IPS-18c (cell line): ENCODE measurements at regions not wholly inside any gene's neighbourhood (a gene's known extent, or its start where the extent isn't known, plus 50 kb on each side); places are given as distances from the start of the nearest gene placed in this dataset.

ENCODE experiments used
- H3K4me3 ChIP-seq: 2 replicates; pipeline ENCODE4 v1.7.0; 2013; ENCODE audit warnings: low read depth, mild to moderate bottlenecking, low read length, moderate library complexity; ENCODE audit not compliant: insufficient read depth
- H3K9me3 ChIP-seq: one replicate; pipeline ENCODE4 v1.6.1; 2013; ENCODE audit warnings: mild to moderate bottlenecking, low read length, moderate library complexity; ENCODE audit not compliant: control insufficient read depth, insufficient read depth

GRCh38 chr6:21734204-21734603 is 140.7 kb downstream of the SOX4 start:
- Histone ChIP-seq H3K4me3 (no peak overlapping the region), H3K9me3 (no peaks in the 10 kb centered on the region)

- no peak overlapping the region for H3K4me3 ChIP-seq
Observed at GRCh38 chr6:21738180-21739094, 144.9 kb downstream of the SOX4 start.

DNA sequence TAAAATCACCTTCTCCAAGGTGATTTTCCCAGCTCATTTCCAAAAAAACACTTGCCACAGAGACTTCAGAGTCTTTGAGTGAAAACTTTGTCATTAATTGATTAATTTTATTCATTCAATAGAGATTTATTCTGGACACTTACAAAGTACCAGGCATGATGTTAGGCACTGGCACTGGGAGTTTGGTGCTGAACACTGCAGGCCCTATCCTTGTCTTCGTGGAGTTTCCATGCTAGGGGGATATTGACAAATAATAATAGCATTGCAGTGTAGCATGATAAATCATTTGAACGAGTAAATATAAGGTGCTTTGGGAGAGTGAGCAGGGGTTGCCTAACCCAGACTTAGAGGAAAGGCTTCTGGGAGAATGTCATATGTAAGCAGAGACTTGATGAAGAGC is 145.7 kb downstream of the SOX4 start:
- Histone ChIP-seq H3K9me3 (no peaks in the 10 kb centered on the region), H3K4me3 (no peak overlapping the region)

More at GRCh38 chr6:21738180-21739094, 144.9 kb downstream of the SOX4 start:
- H3K9me3 ChIP-seq, result no peaks in the 10 kb centered on the region

DNA sequence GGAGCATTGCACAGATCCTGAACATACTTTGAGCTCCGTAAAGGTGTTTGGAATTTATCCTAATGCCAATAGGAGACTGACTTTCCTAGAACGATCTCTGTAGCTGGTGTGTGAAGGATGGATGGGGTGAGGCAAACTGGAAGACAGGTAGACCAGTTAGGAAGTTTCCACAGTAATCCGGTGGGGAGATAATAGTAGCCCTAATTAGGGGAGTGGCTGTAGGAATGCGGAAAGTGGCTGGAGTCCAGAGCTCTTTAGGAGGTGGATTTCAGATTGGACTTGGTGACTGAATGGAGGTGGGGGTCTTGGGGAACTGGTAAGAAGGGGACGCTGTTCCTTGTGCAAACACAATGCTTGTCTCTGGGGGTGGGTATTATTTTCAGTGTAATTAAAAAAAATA is 146.3 kb downstream of the SOX4 start:
- Histone ChIP-seq H3K9me3 (no peaks in the 10 kb centered on the region), H3K4me3 (no peak overlapping the region)

DNA sequence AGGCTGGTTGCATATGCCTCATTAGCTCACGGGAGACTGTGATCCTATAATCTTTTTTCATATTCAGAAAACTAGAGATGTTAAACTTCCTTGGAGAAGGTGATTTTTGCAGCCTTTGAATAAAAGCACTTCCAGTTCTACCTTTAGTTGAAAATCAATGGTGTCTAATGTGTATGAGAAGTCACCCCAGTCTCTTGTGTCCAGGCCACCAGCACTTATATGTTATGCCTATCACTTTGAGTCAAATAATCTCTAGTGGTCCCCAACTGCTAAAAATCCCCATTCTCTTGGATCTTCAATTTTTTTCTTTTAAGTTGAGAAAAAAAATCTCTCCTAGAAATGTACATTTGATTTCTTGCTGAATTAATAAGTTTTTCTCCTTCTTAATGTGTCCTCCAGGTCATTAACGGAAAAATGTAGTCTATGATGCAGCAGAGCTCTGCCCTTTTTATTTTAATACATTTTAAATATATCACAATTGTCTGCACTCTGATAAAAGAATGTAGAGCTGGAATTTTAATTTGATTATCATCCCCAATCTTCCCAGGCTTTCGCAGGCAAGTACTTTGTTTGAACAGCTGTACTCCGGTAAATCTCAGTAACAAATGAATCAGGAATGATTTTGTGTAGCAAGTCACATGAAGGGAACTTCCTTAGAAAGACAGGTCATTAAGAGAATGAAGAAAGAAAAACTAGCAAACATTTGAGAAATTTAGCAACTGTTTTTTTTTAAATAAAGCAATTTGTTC is 147.0 kb downstream of the SOX4 start:
- Histone ChIP-seq H3K4me3 (no peak overlapping the region), H3K9me3 (no peaks in the 10 kb centered on the region)

DNA sequence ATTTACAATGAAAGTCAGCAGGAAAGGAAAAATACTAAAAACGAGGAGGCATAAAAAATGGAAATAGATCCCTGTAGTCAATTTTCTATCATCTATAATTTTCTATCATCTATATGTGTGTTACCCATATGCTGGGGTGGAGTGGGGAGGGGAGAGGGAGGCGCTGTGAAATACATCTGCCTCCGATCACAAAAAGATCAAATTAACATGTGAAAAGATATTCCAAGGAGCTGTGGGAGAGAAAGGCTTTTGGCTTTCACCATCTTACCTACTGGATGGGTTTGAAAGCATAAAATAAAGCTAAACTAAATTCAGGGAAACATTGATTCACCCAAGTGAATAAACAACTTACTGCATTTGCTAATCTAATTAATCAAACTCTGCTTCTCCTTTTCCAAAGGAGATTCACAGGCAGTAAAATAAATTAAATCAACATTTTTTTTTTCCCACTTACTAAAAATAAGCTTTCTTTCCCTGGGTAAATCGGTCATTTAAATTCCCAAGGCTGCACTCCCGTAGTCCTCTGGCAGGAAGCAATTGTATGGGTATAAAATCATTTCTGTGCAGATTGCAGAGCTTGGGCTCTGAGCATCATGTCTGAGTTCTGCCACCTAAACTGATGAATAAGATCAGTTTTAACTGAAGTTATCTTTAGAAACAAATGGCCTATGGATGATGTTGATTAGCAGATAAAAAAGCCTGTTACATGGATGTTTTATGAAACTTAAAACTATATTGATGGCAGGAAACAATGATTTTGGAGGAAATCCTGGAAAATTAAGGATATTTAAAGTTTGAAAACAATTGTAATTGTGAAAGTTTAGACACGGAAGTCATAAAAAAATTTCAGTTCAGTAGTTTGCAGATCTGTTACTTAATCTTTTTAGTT is 147.9 kb downstream of the SOX4 start:
- Histone ChIP-seq H3K4me3 (no peak overlapping the region), H3K9me3 (no peaks in the 10 kb centered on the region)

GRCh38 chr6:21742238-21742660 is 148.7 kb downstream of the SOX4 start:
- H3K4me3 ChIP-seq, result no peak overlapping the region
- no peaks in the 10 kb centered on the region for H3K9me3 ChIP-seq

DNA sequence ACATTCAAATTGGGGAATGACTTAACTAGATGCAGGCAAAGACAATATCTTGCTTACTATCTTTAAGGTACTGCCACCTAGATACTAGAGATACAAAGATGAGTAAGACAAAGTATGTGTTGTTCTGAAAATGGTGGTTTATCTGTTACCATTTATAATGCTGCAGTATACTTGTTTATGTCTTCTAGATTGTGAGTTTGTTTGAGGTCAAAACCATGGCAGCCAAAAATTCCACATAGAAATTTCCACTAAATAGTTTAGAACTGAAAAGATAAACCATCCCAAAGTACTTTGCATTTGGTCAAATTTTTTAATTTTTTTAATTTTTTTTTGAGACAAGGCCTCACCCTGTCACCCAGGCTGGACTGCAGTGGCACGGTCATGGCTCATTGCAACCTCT is 150.8 kb downstream of the SOX4 start:
- no peak overlapping the region for H3K4me3 ChIP-seq
- H3K9me3 ChIP-seq, result no peaks in the 10 kb centered on the region

DNA sequence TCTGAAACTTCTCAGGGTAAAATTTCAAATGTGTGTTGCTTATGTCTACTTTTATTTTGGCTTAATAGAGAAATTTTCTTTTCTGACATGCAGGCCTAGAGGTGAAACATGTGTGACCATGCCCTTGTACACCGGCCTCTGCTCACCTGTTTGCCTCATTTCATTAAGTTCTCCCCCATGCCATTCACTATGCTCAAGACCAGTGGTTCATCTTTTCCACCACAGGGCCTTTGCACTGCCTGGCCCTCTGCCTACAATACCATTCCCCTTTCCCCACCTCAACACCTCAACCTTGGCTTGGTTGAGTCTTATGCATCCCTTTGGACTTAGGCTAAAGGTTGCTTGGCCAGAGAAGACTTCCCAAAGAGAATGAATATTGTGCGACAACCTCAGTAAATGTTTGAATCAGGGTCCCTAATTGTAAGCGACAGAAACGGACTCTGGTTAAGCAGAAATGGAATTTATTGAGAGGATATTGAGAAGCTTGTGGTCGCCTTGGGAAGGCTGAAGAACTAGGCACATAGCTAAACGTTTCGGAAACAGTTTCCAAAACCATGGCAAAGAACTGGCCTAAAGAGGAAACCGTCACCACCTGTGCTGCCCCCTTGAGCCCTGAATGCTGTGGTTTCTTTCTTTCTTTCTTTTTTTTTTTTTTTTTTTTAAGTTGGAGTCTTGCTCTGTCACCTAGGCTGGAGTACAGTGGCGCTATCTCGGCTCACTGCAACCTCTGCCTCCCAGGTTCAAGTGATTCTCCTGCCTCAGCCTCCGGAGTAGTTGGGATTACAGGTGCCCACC is 152.2 kb downstream of the SOX4 start:
- H3K4me3 ChIP-seq, result no peak overlapping the region
- no peaks in the 10 kb centered on the region for H3K9me3 ChIP-seq

DNA sequence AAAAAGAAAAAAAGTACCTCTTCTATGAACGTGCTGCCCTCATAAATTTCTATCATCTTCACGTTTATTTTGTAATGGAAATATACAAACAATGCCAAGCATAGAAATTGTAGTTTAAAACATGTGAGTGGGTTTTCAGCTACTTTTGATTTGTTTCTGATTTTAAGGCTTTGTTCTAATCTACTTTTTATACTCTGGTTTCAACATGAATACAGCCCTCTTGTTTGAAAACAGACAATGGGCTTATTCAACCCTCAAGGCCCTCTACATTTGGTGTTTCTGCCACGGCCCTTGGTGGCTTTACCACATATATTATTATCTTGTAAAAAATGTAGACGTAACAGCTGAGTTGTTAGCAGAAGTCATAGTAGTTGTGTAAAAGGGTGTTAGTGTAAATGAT is 153.9 kb downstream of the SOX4 start:
- Histone ChIP-seq H3K9me3 (no peaks in the 10 kb centered on the region), H3K4me3 (no peak overlapping the region)

DNA sequence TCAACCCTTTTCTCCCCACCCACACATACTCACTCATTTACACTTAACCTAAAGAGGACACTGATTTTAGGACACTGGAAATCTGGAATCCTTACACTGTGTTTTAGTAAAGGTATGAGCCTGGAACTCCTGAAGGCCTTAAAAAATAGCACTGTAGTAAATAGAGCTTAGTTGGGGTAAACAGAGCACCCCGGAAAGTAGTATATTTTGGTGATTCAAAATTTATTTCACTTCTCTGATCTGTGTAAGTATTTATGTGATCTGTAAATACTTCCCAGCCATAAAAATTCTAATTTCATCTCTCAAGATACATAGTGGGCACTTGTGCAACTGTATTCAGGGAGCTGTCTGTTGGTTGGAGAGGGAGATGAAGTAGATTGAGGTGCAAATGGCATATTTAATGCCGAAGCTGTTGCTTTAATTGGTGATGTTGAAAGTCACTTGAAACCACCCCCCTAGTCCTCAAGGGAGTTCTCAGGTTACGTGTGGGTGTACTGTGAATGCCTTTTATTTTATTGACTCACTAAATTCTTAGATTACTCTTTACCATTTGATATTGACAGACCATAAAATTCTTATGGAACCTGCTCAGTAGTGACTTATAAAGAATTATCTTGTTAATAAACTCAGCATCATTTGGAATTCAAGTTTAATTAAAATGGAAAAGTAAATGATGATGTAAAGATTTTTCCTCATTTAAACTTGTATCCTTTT is 154.9 kb downstream of the SOX4 start:
- Histone ChIP-seq H3K4me3 (no peak overlapping the region), H3K9me3 (no peaks in the 10 kb centered on the region)

- no peak overlapping the region for H3K4me3 ChIP-seq
Observed at GRCh38 chr6:21749754-21750153, 156.2 kb downstream of the SOX4 start.

GRCh38 chr6:21750575-21750974 is 157.0 kb downstream of the SOX4 start:
- no peaks in the 10 kb centered on the region for H3K9me3 ChIP-seq
- H3K4me3 ChIP-seq, result no peak overlapping the region

More at GRCh38 chr6:21749754-21750153, 156.2 kb downstream of the SOX4 start:
- H3K9me3 ChIP-seq, result no peaks in the 10 kb centered on the region

DNA sequence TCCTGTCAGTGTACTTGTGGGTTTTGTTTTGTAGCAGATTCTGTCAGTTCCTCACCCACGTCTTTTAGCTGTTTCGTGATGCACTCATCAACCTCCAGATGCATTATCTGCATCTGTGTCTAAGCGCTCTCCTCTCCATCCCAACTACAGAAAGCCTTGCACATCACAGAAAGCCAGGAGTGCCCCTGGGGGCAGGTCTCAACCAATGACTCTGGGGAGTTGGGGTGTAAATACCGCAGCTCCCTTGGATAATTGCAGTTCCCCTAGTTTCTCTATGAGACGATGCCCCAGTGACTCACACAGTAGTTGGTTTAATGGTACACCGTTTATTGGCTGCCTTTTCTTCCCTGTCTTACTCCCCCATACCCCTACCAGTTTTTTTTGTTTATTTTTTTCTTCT is 158.1 kb downstream of the SOX4 start:
- no peaks in the 10 kb centered on the region for H3K9me3 ChIP-seq
- no peak overlapping the region for H3K4me3 ChIP-seq

DNA sequence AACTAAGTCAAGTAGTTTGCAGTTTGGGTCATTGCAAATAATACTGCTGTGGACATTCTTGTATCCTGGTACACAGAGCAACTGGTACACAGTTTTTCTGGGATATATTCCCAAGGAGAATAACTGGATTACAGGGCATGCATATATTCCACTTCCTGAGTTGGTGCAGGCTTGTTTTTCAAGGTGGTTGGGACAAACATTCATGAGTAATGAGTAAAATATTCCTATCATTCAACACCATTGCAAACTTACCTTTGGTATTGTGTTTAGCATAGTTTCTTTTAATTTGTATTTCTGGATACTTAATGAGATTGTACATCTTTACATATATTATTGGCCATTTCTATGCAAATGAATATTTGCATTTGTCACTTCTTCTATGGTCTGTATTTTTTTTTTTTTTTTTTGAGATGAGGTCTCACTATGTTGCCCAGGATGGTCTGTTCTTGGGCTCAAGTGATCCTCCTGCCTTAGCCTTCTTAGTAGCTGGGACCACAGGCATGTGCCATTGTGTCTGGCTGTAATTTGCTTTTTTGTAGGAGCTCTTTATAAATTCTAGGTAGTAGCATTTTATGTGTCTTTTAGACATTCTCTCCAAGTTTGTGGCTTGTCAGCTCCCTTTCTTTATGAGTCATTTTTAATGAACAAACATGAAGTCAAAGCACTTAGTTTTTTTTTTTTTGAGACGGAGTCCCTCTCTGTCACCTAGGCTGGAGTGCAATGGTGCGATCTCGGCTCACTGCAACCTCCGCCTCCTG is 158.7 kb downstream of the SOX4 start:
- Histone ChIP-seq H3K4me3 (no peak overlapping the region), H3K9me3 (no peaks in the 10 kb centered on the region)
